ENCODE measurements at regions not wholly inside any gene's neighbourhood (a gene's known extent, or its start where the extent isn't known, plus 50 kb on each side); places are given as distances from the start of the nearest gene placed in this dataset.
"Not testable (repeated sequence)": the region's sequence is repeated elsewhere in the genome, so short reads cannot be mapped to it uniquely, and the experiment has no call there.

DNA sequence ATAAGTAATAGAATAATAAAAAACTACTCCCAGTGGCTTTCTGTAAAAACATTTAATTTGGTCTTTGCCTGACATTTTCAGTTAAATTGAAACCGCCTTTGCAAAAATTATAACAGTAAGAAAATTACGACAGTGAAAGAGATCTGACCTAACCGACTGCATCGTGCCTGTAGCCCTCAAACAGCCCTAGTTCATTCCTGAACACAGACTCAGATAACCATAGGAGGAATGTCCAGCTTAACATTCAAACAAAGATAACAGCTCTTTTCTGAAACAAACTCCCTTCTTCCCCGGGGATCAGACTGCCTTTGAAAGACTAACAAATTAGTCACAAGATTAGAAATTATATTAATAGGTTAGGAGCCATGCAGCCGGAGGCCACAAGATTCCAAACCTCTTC, 252.5 kb upstream of the USP9Y start:
- H3K4me1 Mint-ChIP-seq; H3K4me3 ChIP-seq (ENCODE audit: low read length in 2 of 2); H3K27me3 Mint-ChIP-seq; H3K27me3 ChIP-seq (ENCODE audit: insufficient read depth, low read length); H3K4me3 Mint-ChIP-seq; intact Hi-C loops (cut with micrococcal nuclease); H3K36me3 ChIP-seq (ENCODE audit: insufficient read depth, low read length); H3K9me3 Mint-ChIP-seq; H3K4me1 ChIP-seq (ENCODE audit: insufficient read depth, low read length); POLR2A ChIA-PET (ENCODE audit: partially characterized antibody); H3K9me3 ChIP-seq (ENCODE audit: control insufficient read depth in 1 of 2, low read length in 2 of 2); DNase-seq; H3K27ac ChIP-seq (ENCODE audit: low read depth, low read length); CTCF ChIA-PET (ENCODE audit: partially characterized antibody); H3K36me3 Mint-ChIP-seq; H3K27ac Mint-ChIP-seq: not testable (repeated sequence)

GRCh38 chrY:12453318-12453717, 247.7 kb upstream of the USP9Y start:
- CTCF ChIA-PET (ENCODE audit: partially characterized antibody), result not testable (repeated sequence)

GRCh38 chrY:12459965-12460364, 241.1 kb upstream of the USP9Y start:
- intact Hi-C loops (cut with micrococcal nuclease), result no loop called here
- Histone ChIP-seq H3K27me3 (ENCODE audit: insufficient read depth, low read length) (no peaks in the 10 kb centered on the region), H3K4me3 (ENCODE audit: low read length in 2 of 2) (no peak overlapping the region), H3K27ac (ENCODE audit: low read depth, low read length) (no peak overlapping the region), H3K4me1 (ENCODE audit: insufficient read depth, low read length) (no peaks in the 10 kb centered on the region), H3K36me3 (ENCODE audit: insufficient read depth, low read length) (no peaks in the 10 kb centered on the region), H3K9me3 (ENCODE audit: control insufficient read depth in 1 of 2, low read length in 2 of 2) (no peaks in the 10 kb centered on the region)
- Mint-ChIP-seq H3K36me3 (no peaks in the 10 kb centered on the region), H3K27me3 (peaks cover 0 to 1% of the 10 kb centered on the region in 2 donors), H3K4me1 (no peaks in the 10 kb centered on the region), H3K27ac (no peak overlapping the region), H3K9me3 (no peaks in the 10 kb centered on the region), H3K4me3 (no peak overlapping the region)
- DNase-seq, result no peak
- ChIA-PET POLR2A (ENCODE audit: partially characterized antibody) (no interaction called here), CTCF (ENCODE audit: partially characterized antibody) (no interaction called here)

More at GRCh38 chrY:12453318-12453717, 247.7 kb upstream of the USP9Y start:
- H3K9me3 ChIP-seq (ENCODE audit: control insufficient read depth in 1 of 2, low read length in 2 of 2); H3K27me3 ChIP-seq (ENCODE audit: insufficient read depth, low read length); H3K36me3 ChIP-seq (ENCODE audit: insufficient read depth, low read length); H3K9me3 Mint-ChIP-seq; H3K4me3 Mint-ChIP-seq; H3K27ac ChIP-seq (ENCODE audit: low read depth, low read length); DNase-seq; H3K4me3 ChIP-seq (ENCODE audit: low read length in 2 of 2); H3K4me1 Mint-ChIP-seq; POLR2A ChIA-PET (ENCODE audit: partially characterized antibody); intact Hi-C loops (cut with micrococcal nuclease); H3K36me3 Mint-ChIP-seq; H3K27ac Mint-ChIP-seq; H3K4me1 ChIP-seq (ENCODE audit: insufficient read depth, low read length); H3K27me3 Mint-ChIP-seq: not testable (repeated sequence)

DNA sequence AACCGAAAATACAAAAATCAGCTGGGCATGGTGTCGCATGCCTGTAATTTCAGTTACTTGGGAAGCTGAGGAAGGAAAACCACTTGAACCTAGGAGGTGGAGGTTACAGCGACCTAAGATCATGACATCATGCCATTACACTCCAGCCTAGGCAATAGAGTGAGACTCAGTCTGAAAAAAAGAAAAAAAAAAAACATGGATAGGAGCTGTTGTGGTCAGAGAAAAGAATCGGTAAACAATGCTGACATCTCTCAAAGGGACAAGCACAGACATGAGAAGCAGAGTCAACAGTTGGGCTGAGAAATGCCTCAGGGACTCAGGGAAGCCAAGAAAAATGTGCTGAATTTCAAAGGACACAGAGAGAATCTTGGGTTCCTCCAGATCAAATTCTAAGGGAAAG, 236.9 kb upstream of the USP9Y start:
- Mint-ChIP-seq H3K4me1 (no peaks in the 10 kb centered on the region), H3K27ac (no peak overlapping the region), H3K9me3 (peaks cover 0 to 2% (median 0%) of the 10 kb centered on the region in 8 donors), H3K4me3 (no peak overlapping the region), H3K36me3 (no peaks in the 10 kb centered on the region), H3K27me3 (no peaks in the 10 kb centered on the region)
- Histone ChIP-seq H3K27me3 (ENCODE audit: insufficient read depth, low read length) (no peaks in the 10 kb centered on the region), H3K36me3 (ENCODE audit: insufficient read depth, low read length) (no peaks in the 10 kb centered on the region), H3K4me1 (ENCODE audit: insufficient read depth, low read length) (no peaks in the 10 kb centered on the region), H3K27ac (ENCODE audit: low read depth, low read length) (no peak overlapping the region), H3K9me3 (ENCODE audit: control insufficient read depth in 1 of 2, low read length in 2 of 2) (no peaks in the 10 kb centered on the region), H3K4me3 (ENCODE audit: low read length in 2 of 2) (no peak overlapping the region)
- POLR2A ChIA-PET (ENCODE audit: partially characterized antibody), result no interaction called here
- no peak for DNase-seq
- CTCF ChIA-PET (ENCODE audit: partially characterized antibody), result no interaction called here
- intact Hi-C loops (cut with micrococcal nuclease), result no loop called here

DNA sequence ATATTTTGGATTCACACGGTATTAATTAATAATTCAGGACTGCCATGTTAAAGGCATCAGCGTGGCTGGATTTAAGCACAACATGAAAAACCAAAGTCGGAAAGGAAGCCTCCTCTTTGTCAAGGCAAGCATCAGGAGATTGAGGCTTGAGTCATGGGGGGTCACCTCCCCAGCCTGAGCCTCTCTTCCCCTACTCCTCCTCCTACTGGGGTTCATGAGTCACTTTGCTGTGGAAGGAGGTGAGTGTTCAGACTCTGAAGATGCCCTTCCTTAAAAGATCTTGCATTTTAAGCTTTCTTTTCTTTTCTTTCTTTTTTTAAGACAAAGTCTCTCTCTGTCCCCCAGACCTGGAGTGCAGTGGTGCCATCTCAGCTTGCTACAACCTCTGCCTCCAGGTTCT, 235.3 kb upstream of the USP9Y start:
- H3K27ac ChIP-seq (ENCODE audit: low read depth, low read length), result no peak overlapping the region
- no peak for DNase-seq
- no peak overlapping the region for H3K4me3 ChIP-seq (ENCODE audit: low read length in 2 of 2)
- H3K4me3 Mint-ChIP-seq, result no peak overlapping the region
- no peaks in the 10 kb centered on the region for H3K36me3 ChIP-seq (ENCODE audit: insufficient read depth, low read length)
- no peaks in the 10 kb centered on the region for H3K9me3 ChIP-seq (ENCODE audit: control insufficient read depth in 1 of 2, low read length in 2 of 2)
- ChIA-PET POLR2A (ENCODE audit: partially characterized antibody) (no interaction called here), CTCF (ENCODE audit: partially characterized antibody) (no interaction called here)
- H3K27ac Mint-ChIP-seq, result no peak overlapping the region
- H3K4me1 Mint-ChIP-seq, result no peaks in the 10 kb centered on the region
- H3K9me3 Mint-ChIP-seq, result peaks cover 0 to 3% (median 0%) of the 10 kb centered on the region in 8 donors
- H3K27me3 ChIP-seq (ENCODE audit: insufficient read depth, low read length), result no peaks in the 10 kb centered on the region
- H3K36me3 Mint-ChIP-seq, result no peaks in the 10 kb centered on the region
- intact Hi-C loops (cut with micrococcal nuclease), result no loop called here
- H3K27me3 Mint-ChIP-seq, result no peaks in the 10 kb centered on the region
- H3K4me1 ChIP-seq (ENCODE audit: insufficient read depth, low read length), result no peaks in the 10 kb centered on the region

DNA sequence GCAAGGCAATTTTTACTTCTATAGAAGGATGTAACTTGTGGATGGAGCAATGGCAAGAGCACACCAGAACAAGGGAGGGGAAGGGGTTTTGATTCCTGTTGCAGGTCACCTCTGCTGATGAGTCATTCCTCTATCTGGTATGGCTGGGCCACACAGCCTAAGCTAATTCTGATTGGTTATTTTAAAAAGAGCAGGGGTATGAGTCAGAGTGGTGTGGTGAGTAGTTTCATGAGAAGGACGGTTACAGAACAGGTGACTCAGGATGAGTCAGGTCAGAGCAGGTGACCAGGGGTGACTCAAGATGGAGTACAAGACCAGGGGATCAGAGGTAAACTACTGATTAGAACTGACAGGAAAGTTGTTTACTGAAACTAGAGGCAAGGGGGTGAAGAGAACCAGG, 231.9 kb upstream of the USP9Y start:
- Mint-ChIP-seq H3K27me3 (no peaks in the 10 kb centered on the region), H3K4me1 (no peaks in the 10 kb centered on the region), H3K9me3 (peaks cover 0 to 3% (median 0%) of the 10 kb centered on the region in 8 donors), H3K4me3 (no peak overlapping the region), H3K27ac (no peak overlapping the region), H3K36me3 (no peaks in the 10 kb centered on the region)
- ChIA-PET CTCF (ENCODE audit: partially characterized antibody) (no interaction called here), POLR2A (ENCODE audit: partially characterized antibody) (no interaction called here)
- Histone ChIP-seq H3K4me1 (ENCODE audit: insufficient read depth, low read length) (no peaks in the 10 kb centered on the region), H3K36me3 (ENCODE audit: insufficient read depth, low read length) (no peaks in the 10 kb centered on the region), H3K9me3 (ENCODE audit: control insufficient read depth in 1 of 2, low read length in 2 of 2) (no peaks in the 10 kb centered on the region), H3K4me3 (ENCODE audit: low read length in 2 of 2) (no peak overlapping the region), H3K27me3 (ENCODE audit: insufficient read depth, low read length) (no peaks in the 10 kb centered on the region), H3K27ac (ENCODE audit: low read depth, low read length) (no peak overlapping the region)
- intact Hi-C loops (cut with micrococcal nuclease), result no loop called here
- no peak for DNase-seq

- Histone ChIP-seq H3K36me3 (ENCODE audit: insufficient read depth, low read length) (no peaks in the 10 kb centered on the region), H3K27ac (ENCODE audit: low read depth, low read length) (no peak overlapping the region), H3K4me3 (ENCODE audit: low read length in 2 of 2) (no peak overlapping the region), H3K4me1 (ENCODE audit: insufficient read depth, low read length) (peaks cover 2% of the 10 kb centered on the region), H3K27me3 (ENCODE audit: insufficient read depth, low read length) (no peaks in the 10 kb centered on the region), H3K9me3 (ENCODE audit: control insufficient read depth in 1 of 2, low read length in 2 of 2) (no peaks in the 10 kb centered on the region)
- POLR2A ChIA-PET (ENCODE audit: partially characterized antibody), result no interaction called here
- Mint-ChIP-seq H3K27me3 (no peaks in the 10 kb centered on the region), H3K4me3 (no peak overlapping the region), H3K27ac (no peak overlapping the region), H3K4me1 (peaks cover 0 to 3% (median 0%) of the 10 kb centered on the region in 4 donors), H3K36me3 (no peaks in the 10 kb centered on the region), H3K9me3 (no peaks in the 10 kb centered on the region)
- CTCF ChIA-PET (ENCODE audit: partially characterized antibody), result no interaction called here
- intact Hi-C loops (cut with micrococcal nuclease), result no loop called here
- DNase-seq, result no peak
Measured at GRCh38 chrY:12474472-12474871, 226.6 kb upstream of the USP9Y start.

GRCh38 chrY:12479382-12479781, 221.6 kb upstream of the USP9Y start:
- H3K4me1 Mint-ChIP-seq, result peaks cover 0 to 3% (median 0%) of the 10 kb centered on the region in 4 donors
- H3K4me3 Mint-ChIP-seq, result no peak overlapping the region
- CTCF ChIA-PET (ENCODE audit: partially characterized antibody), result interaction anchor here (0.8 to 6.4 kb wide), 7 partner anchors 104 to 330 kb away, joined by 3 to 60 read pairs (median 3); no protein-coding TSS in a partner anchor
- Histone ChIP-seq H3K4me3 (ENCODE audit: low read length in 2 of 2) (no peak overlapping the region), H3K36me3 (ENCODE audit: insufficient read depth, low read length) (no peaks in the 10 kb centered on the region), H3K4me1 (ENCODE audit: insufficient read depth, low read length) (peaks cover 6% of the 10 kb centered on the region), H3K27ac (ENCODE audit: low read depth, low read length) (no peak overlapping the region), H3K9me3 (ENCODE audit: control insufficient read depth in 1 of 2, low read length in 2 of 2) (no peaks in the 10 kb centered on the region), H3K27me3 (ENCODE audit: insufficient read depth, low read length) (no peaks in the 10 kb centered on the region)
- no peak overlapping the region for H3K27ac Mint-ChIP-seq
- no peaks in the 10 kb centered on the region for H3K36me3 Mint-ChIP-seq
- H3K9me3 Mint-ChIP-seq, result no peaks in the 10 kb centered on the region
- H3K27me3 Mint-ChIP-seq, result no peaks in the 10 kb centered on the region
- intact Hi-C loops (cut with micrococcal nuclease), result no loop called here
- DNase-seq, result peak in 1 of 5 donors; percentile 48
- POLR2A ChIA-PET (ENCODE audit: partially characterized antibody), result interaction anchor here (0.9 to 2.0 kb wide), 2 partner anchors 114 to 142 kb away, joined by 3 to 10 read pairs; no protein-coding TSS in a partner anchor
